GM12875 (cell line): ENCODE measurements at regions not wholly inside any gene's neighbourhood (a gene's known extent, or its start where the extent isn't known, plus 50 kb on each side); places are given as distances from the start of the nearest gene placed in this dataset.
"Not testable (repeated sequence)": the region's sequence is repeated elsewhere in the genome, so short reads cannot be mapped to it uniquely, and the experiment has no call there.

Experiments used
- H3K4me3 ChIP-seq: one replicate; pipeline ENCODE4 v1.5.1; 2011; ENCODE audit warnings: low read depth, low read length, control low read depth

- not testable (repeated sequence) for H3K4me3 ChIP-seq
Measured at GRCh38 chr7:73176813-73177212, 91.0 kb upstream of the SPDYE9 start.

- not testable (repeated sequence) for H3K4me3 ChIP-seq
Measured at GRCh38 chr7:73175322-73175721, 89.5 kb upstream of the SPDYE9 start.

- not testable (repeated sequence) for H3K4me3 ChIP-seq
Measured at GRCh38 chr7:73170902-73171301, 85.1 kb upstream of the SPDYE9 start.

GRCh38 chr7:73170415-73170814, 84.6 kb upstream of the SPDYE9 start:
- H3K4me3 ChIP-seq = not testable (repeated sequence)

DNA sequence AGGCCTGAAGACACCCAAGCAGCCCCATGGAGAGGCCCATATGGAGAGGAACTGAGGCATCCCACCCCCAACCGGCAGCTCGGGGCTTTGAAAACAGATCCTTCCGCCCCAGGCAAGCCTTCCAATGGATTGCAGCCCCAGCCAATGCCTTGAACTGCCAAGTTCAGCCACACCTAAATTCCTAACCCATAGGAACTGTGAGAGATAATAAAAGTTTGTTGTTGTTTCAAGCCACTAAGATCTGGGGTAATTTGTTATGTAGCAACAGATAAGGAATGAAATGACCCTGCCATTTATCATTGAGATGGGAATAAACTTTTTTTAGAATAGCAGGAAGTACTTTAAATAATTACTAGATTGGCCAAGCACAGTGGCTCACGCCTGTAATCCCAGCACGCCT, 80.3 kb upstream of the SPDYE9 start:
- not testable (repeated sequence) for H3K4me3 ChIP-seq

- not testable (repeated sequence) for H3K4me3 ChIP-seq
Measured at GRCh38 chr7:73162680-73163079, 76.8 kb upstream of the SPDYE9 start.

DNA sequence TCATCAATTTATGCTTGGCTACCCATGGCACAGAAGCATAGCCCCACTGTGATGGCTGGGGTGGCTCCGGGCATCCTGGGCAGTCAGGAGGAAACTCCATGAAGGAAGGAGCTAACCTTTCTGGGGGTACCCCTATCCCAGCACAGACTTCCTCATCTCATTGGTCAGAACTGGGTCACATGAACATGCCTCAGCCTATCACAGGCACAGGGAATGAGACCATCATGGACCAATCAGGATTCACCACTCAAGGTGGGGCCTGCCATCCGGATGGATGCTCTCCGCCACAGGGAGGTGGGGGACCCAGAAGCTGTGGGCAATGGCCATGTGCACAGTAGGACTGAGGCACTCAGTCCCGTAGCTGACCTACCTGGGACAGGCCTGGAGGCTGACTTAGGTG, 75.9 kb upstream of the SPDYE9 start:
- H3K4me3 ChIP-seq = not testable (repeated sequence)

DNA sequence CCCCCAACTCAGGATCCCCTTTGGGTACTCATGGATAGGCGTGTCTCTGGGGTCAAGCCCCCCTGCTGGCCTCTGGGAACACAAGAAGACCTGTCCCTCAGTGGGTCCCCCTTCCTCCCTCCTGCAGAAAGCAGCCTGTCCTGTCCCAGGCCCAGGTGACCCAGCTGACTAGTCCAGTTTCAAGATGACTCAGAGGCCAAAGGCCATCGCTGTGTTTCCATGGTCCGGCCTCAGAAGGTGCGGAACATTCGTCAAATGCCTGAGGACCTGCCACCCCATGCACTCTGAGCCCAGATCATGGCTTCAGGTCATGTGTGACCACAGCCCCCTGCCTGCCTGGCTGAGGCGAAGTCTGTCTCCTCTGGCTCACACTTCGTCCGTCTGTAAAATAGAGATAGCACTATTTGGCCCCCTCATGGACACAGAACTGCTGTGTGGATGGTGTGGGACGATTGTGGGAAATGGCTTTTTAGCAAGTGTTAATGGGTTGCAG, 71.4 kb upstream of the SPDYE9 start:
- not testable (repeated sequence) for H3K4me3 ChIP-seq

DNA sequence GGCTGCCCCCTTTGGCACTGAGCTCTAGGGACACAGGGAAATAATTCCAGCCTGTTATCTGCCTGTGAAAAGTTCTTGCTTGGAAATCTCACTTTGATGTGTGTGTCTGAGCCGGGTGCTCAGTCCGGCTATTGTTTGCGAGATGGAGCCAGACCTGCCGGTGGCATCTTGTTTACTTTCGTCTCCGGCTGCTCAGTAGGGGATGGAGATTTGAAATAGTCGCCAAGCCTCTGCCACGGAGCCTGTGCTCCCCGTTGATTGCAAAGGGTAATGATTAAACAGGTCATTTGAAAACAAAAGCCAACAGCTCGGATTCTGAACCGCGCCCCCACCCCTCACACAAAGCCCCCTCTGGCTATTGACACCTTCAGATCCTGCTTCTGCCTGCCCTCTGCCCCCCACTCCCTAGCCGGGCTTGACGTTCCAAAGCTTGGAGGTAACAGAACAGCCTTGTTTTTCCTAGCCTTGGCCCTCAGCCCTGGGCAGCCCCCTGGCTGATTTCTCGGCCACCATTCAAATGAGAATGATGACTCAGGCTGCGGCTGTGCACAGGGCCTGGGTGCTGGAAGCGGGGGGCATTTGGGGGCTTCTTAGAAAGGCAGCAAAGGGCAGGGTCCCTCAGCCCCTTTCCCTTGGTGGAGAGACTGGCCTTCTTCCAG, 70.8 kb upstream of the SPDYE9 start:
- not testable (repeated sequence) for H3K4me3 ChIP-seq

DNA sequence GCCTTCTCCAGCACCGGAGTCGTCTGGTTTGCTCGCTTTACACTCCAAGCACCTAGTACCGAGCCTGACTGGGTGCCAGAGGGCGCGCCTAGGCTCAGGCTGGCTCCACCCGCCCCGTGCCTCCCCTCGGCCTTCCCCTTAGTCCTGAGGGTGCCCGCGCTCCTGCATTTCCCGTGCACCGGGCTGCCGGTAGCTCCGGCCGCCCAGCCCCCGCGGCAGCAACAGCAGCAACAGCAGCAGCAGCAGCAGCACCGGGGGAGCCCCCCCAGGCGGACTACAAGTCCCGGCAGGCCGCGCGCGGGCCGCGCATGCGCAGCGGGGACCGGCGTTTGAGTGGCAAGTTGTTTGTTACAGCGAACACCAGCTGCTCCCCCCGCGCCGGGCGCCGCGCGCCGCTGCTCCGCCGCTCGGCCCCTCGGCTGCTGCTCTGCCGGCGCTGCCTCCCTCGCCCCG, 68.8 kb upstream of the SPDYE9 start:
- H3K4me3 ChIP-seq = peak overlapping the region; percentile 5

GRCh38 chr7:73153921-73154585, 68.2 kb upstream of the SPDYE9 start:
- H3K4me3 ChIP-seq = not testable (repeated sequence)

DNA sequence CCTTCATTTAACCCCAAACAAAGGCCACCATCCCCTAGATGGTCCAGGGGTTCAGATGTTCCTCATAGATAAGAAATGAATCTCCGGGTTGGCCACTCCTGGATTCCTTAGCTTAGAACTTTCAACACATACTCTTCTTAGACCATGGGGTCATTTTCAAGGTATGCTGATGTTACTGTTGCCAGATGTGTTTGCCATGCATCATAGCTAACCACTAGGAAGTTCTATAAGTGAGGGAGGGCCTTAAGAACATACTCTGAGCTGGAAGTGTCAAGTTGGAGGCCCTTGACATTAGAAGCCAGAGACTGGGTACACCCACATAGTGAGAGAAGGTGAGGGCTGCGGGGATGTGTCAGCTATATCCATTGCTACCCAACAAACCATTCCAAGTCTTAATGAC, 62.7 kb upstream of the SPDYE9 start:
- H3K4me3 ChIP-seq = not testable (repeated sequence)

GRCh38 chr7:73147681-73148080, 61.8 kb upstream of the SPDYE9 start:
- H3K4me3 ChIP-seq = not testable (repeated sequence)

GRCh38 chr7:73143993-73144392, 58.2 kb upstream of the SPDYE9 start:
- H3K4me3 ChIP-seq = not testable (repeated sequence)

GRCh38 chr7:73137922-73138321, 52.1 kb upstream of the SPDYE9 start:
- not testable (repeated sequence) for H3K4me3 ChIP-seq
